Panc1 (cell line): ENCODE measurements at regions not wholly inside any gene's neighbourhood (a gene's known extent, or its start where the extent isn't known, plus 50 kb on each side); places are given as distances from the start of the nearest gene placed in this dataset.

Experiments
- CTCF ChIP-seq: fragments of 450-650 bp; IDR thresholded peaks from 2 replicates; pipeline ENCODE4 v1.5.1; 2017; ENCODE audit warnings: mild to moderate bottlenecking
- POLR2AphosphoS5 ChIP-seq: IDR thresholded peaks from 2 replicates; pipeline ENCODE4 v1.6.1; 2012; ENCODE audit warnings: mild to moderate bottlenecking, low read depth, low read length, moderate library complexity
- SIN3A ChIP-seq: IDR thresholded peaks from 2 replicates; pipeline ENCODE4 v1.6.1; 2012; ENCODE audit warnings: low read depth, mild to moderate bottlenecking, low read length, moderate library complexity, borderline replicate concordance; ENCODE audit not compliant: insufficient read depth

GRCh38 chr1:188314557-188315137 is 1485.9 kb downstream of the PLA2G4A start:
- no peak for TF ChIP-seq CTCF
- no peak for TF ChIP-seq SIN3A
- TF ChIP-seq POLR2AphosphoS5, result no peak
